HL-60 (cell line): ENCODE measurements at regions not wholly inside any gene's neighbourhood (a gene's known extent, or its start where the extent isn't known, plus 50 kb on each side); places are given as distances from the start of the nearest gene placed in this dataset.

Experiments
- DNase-seq, 2 experiments: peaks; one replicate each; pipeline ENCODE4 v3.0.0-alpha.2; 2010 to 2020; ENCODE audit warnings: low read depth in 1 of 2, low spot score in 1 of 2
- H3K27ac ChIP-seq: fragments of 250-450 bp; sonication (Bioruptor Pico); replicated peaks from 2 replicates; pipeline ENCODE4 v1.5.1; 2020; ENCODE audit warnings: mild to moderate bottlenecking, moderate library complexity
- H3K27me3 ChIP-seq: fragments of 250-450 bp; sonication (Bioruptor Pico); 2 replicates; pipeline ENCODE4 v1.5.1; 2021; ENCODE audit warnings: mild to moderate bottlenecking, moderate library complexity; ENCODE audit not compliant: insufficient read depth, poor library complexity, severe bottlenecking
- H3K4me3 ChIP-seq: replicated peaks from 2 replicates; pipeline ENCODE4 v1.5.1; 2011; ENCODE audit warnings: mild to moderate bottlenecking, control low read depth, low read length; ENCODE audit not compliant: insufficient read depth
- CTCF ChIP-seq: IDR thresholded peaks from one replicate; pipeline ENCODE4 v1.5.1; 2011; ENCODE audit warnings: low read length, control low read depth, inconsistent platforms; ENCODE audit not compliant: insufficient read depth
- GABPA ChIP-seq: IDR thresholded peaks from 2 replicates; pipeline ENCODE4 v1.6.1; 2012; ENCODE audit warnings: low read depth
- POLR2AphosphoS5 ChIP-seq: IDR thresholded peaks from 2 replicates; pipeline ENCODE4 v1.6.1; 2012; ENCODE audit warnings: low read depth
- SPI1 ChIP-seq: IDR thresholded peaks from 2 replicates; pipeline ENCODE4 v1.6.1; 2012; ENCODE audit warnings: low read depth, mild to moderate bottlenecking, borderline replicate concordance
- TF ChIP-seq, protein P1 (sequence below): IDR thresholded peaks from 2 replicates; pipeline ENCODE4 v1.6.1; 2012; ENCODE audit warnings: low read depth; ENCODE audit not compliant: insufficient replicate concordance

- no peaks in the 10 kb centered on the region for H3K27me3 ChIP-seq
- TF ChIP-seq POLR2AphosphoS5 (no peak), GABPA (no peak), CTCF (no peak), SPI1 (no peak)
- TF ChIP-seq, protein P1, sequence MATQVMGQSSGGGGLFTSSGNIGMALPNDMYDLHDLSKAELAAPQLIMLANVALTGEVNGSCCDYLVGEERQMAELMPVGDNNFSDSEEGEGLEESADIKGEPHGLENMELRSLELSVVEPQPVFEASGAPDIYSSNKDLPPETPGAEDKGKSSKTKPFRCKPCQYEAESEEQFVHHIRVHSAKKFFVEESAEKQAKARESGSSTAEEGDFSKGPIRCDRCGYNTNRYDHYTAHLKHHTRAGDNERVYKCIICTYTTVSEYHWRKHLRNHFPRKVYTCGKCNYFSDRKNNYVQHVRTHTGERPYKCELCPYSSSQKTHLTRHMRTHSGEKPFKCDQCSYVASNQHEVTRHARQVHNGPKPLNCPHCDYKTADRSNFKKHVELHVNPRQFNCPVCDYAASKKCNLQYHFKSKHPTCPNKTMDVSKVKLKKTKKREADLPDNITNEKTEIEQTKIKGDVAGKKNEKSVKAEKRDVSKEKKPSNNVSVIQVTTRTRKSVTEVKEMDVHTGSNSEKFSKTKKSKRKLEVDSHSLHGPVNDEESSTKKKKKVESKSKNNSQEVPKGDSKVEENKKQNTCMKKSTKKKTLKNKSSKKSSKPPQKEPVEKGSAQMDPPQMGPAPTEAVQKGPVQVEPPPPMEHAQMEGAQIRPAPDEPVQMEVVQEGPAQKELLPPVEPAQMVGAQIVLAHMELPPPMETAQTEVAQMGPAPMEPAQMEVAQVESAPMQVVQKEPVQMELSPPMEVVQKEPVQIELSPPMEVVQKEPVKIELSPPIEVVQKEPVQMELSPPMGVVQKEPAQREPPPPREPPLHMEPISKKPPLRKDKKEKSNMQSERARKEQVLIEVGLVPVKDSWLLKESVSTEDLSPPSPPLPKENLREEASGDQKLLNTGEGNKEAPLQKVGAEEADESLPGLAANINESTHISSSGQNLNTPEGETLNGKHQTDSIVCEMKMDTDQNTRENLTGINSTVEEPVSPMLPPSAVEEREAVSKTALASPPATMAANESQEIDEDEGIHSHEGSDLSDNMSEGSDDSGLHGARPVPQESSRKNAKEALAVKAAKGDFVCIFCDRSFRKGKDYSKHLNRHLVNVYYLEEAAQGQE = no peak
- H3K27ac ChIP-seq = no peak overlapping the region
- H3K4me3 ChIP-seq = no peak overlapping the region
- DNase-seq = no peak
Measured at GRCh38 chr4:120144634-120145033, 78.0 kb upstream of the MAD2L1 start.

GRCh38 chr4:120144041-120144440, 77.4 kb upstream of the MAD2L1 start:
- no peak for TF ChIP-seq SPI1
- no peak for TF ChIP-seq CTCF
- TF ChIP-seq POLR2AphosphoS5 = no peak
- TF ChIP-seq GABPA = no peak
- TF ChIP-seq, protein P1 = no peak
- DNase-seq = no peak
- H3K4me3 ChIP-seq = no peak overlapping the region
- no peak overlapping the region for H3K27ac ChIP-seq
- no peaks in the 10 kb centered on the region for H3K27me3 ChIP-seq

DNA sequence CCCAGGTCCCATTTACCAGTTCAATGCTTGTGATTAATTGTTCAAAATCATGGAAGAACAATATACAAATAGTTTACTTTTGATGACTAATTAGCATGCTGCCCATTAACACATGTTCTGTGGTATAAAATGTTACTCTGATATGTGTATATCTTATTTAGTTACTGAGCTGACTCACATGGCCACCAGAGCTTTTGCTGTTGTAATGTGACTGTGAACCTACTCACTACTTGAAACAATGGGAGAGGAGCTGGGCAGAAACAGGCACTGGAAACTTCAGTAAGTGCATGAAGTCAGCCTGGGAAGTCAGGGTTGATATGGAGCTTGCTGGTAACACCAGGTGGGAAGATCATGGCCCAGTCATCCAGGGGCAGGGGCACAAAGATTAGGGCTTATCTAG, 72.7 kb upstream of the MAD2L1 start:
- H3K27me3 ChIP-seq = no peaks in the 10 kb centered on the region
- no peak overlapping the region for H3K4me3 ChIP-seq
- no peak for DNase-seq
- TF ChIP-seq GABPA = no peak
- TF ChIP-seq CTCF = no peak
- TF ChIP-seq SPI1 = no peak
- TF ChIP-seq, protein P1 = no peak
- no peak for TF ChIP-seq POLR2AphosphoS5
- H3K27ac ChIP-seq = no peak overlapping the region
